ENCODE measurements at regions not wholly inside any gene's neighbourhood (a gene's known extent, or its start where the extent isn't known, plus 50 kb on each side); places are given as distances from the start of the nearest gene placed in this dataset.

GRCh38 chr6:22421198-22421597 is 124.4 kb upstream of the PRL start:
- TF ChIP-seq RAD21 (IDR thresholded peaks at IDR 0.05) (no peak), HNF4A (conservative IDR thresholded peaks at IDR 0.05) (no peak), EGR1 (IDR thresholded peaks at IDR 0.05; ENCODE audit: low read depth in 2 of 2) (no peak), SP1 (IDR thresholded peaks at IDR 0.05) (no peak), JUND (IDR thresholded peaks at IDR 0.05) (no peak), YY1 (IDR thresholded peaks at IDR 0.05) (no peak), FOXA2 (IDR thresholded peaks at IDR 0.05) (no peak), REST (IDR thresholded peaks at IDR 0.05) (no peak), NR2F2 (IDR thresholded peaks at IDR 0.05) (no peak), FOXA1 (IDR thresholded peaks at IDR 0.05) (no peak)
- Histone ChIP-seq H3K9ac (ENCODE audit: low read depth in 1 of 2, low read length in 2 of 2) (no peak overlapping the region), H3K27ac (ENCODE audit: low read depth in 1 of 2, low read length in 2 of 2) (no peak overlapping the region), H3K9me3 (ENCODE audit: control insufficient read depth in 4 of 4, low read length in 3 of 4) (peaks cover 4 to 24% (median 6%) of the 10 kb centered on the region in 4 donors), H3K4me1 (ENCODE audit: control insufficient read depth in 4 of 4, insufficient read depth in 4 of 4, low read length in 3 of 4) (no peaks in the 10 kb centered on the region), H3K4me3 (ENCODE audit: low read depth in 1 of 3, low read length in 3 of 3) (no peak overlapping the region), H3K36me3 (ENCODE audit: control insufficient read depth in 4 of 4, insufficient read depth in 3 of 4, low read depth in 1 of 4, low read length in 3 of 4) (no peaks in the 10 kb centered on the region), H3K27me3 (ENCODE audit: control insufficient read depth in 4 of 4, insufficient read depth in 4 of 4, low read length in 3 of 4) (no peaks in the 10 kb centered on the region)
- no peak for DNase-seq (ENCODE audit: low spot score)
- 83% methylated on average over 2 of the region's 2 CpGs for WGBS

GRCh38 chr6:22424196-22424595 is 127.4 kb upstream of the PRL start:
- Histone ChIP-seq H3K4me1 (ENCODE audit: control insufficient read depth in 4 of 4, insufficient read depth in 4 of 4, low read length in 3 of 4) (no peaks in the 10 kb centered on the region), H3K27ac (ENCODE audit: low read depth in 1 of 2, low read length in 2 of 2) (no peak overlapping the region), H3K9ac (ENCODE audit: low read depth in 1 of 2, low read length in 2 of 2) (no peak overlapping the region), H3K36me3 (ENCODE audit: control insufficient read depth in 4 of 4, insufficient read depth in 3 of 4, low read depth in 1 of 4, low read length in 3 of 4) (no peaks in the 10 kb centered on the region), H3K27me3 (ENCODE audit: control insufficient read depth in 4 of 4, insufficient read depth in 4 of 4, low read length in 3 of 4) (no peaks in the 10 kb centered on the region), H3K4me3 (ENCODE audit: low read depth in 1 of 3, low read length in 3 of 3) (no peak overlapping the region), H3K9me3 (ENCODE audit: control insufficient read depth in 4 of 4, low read length in 3 of 4) (peaks cover 0 to 8% (median 4%) of the 10 kb centered on the region in 4 donors)
- no peak for DNase-seq (ENCODE audit: low spot score)
- no peak for TF ChIP-seq YY1 (IDR thresholded peaks at IDR 0.05)
- no peak for TF ChIP-seq EGR1 (IDR thresholded peaks at IDR 0.05; ENCODE audit: low read depth in 2 of 2)
- TF ChIP-seq JUND (IDR thresholded peaks at IDR 0.05), result no peak
- TF ChIP-seq HNF4G (IDR thresholded peaks at IDR 0.05), result no peak
- TF ChIP-seq FOXA1 (IDR thresholded peaks at IDR 0.05), result no peak
- TF ChIP-seq TAF1 (conservative IDR thresholded peaks at IDR 0.05), result no peak
- TF ChIP-seq HNF4A (conservative IDR thresholded peaks at IDR 0.05), result no peak
- no peak for TF ChIP-seq FOXA2 (IDR thresholded peaks at IDR 0.05)
- no peak for TF ChIP-seq RXRA (IDR thresholded peaks at IDR 0.05)
- no peak for TF ChIP-seq CTCF (IDR thresholded peaks at IDR 0.05; ENCODE audit: low read depth, low read length, missing input control)
- no peak for TF ChIP-seq REST (IDR thresholded peaks at IDR 0.05)
- TF ChIP-seq MAX (IDR thresholded peaks at IDR 0.05), result no peak
- TF ChIP-seq SP1 (IDR thresholded peaks at IDR 0.05), result no peak
- no peak for TF ChIP-seq GABPA (IDR thresholded peaks at IDR 0.05 in 1 of 2, conservative IDR thresholded peaks at IDR 0.05 in 1 of 2)
- no peak for TF ChIP-seq ZBTB33 (IDR thresholded peaks at IDR 0.05)
- no peak for TF ChIP-seq NR2F2 (IDR thresholded peaks at IDR 0.05)
- TF ChIP-seq RAD21 (IDR thresholded peaks at IDR 0.05), result no peak
- no peak for TF ChIP-seq ATF3 (IDR thresholded peaks at IDR 0.05)
- WGBS, result 68% methylated on average over 2 of the region's 2 CpGs
